ENCODE measurements at regions not wholly inside any gene's neighbourhood (a gene's known extent, or its start where the extent isn't known, plus 50 kb on each side); places are given as distances from the start of the nearest gene placed in this dataset.

- Histone ChIP-seq H3K27ac (ENCODE audit: insufficient read depth, low read length) (no peak overlapping the region), H2AFZ (ENCODE audit: low read length) (no peak overlapping the region), H4K20me1 (ENCODE audit: control insufficient read depth, extremely low read depth, insufficient read depth, low read length) (no peaks in the 10 kb centered on the region), H3K4me3 (replicated peaks in 1 of 4; ENCODE audit: control extremely low read depth in 1 of 4, insufficient read depth in 1 of 4, low read depth in 3 of 4, low read length in 4 of 4) (no peak overlapping the region), H3K4me1 (ENCODE audit: control insufficient read depth, extremely low read depth, insufficient read depth, low read length) (no peaks in the 10 kb centered on the region), H3K27me3 (ENCODE audit: control insufficient read depth, insufficient read depth, low read length) (peaks cover 3% of the 10 kb centered on the region), H3K9me3 (ENCODE audit: control insufficient read depth, insufficient read depth, low read depth, low read length) (no peaks in the 10 kb centered on the region), H3K4me2 (ENCODE audit: extremely low read depth, insufficient read depth, low read length) (no peak overlapping the region), H3K79me2 (ENCODE audit: control insufficient read depth, insufficient read depth, low read length) (no peaks in the 10 kb centered on the region), H3K9ac (ENCODE audit: insufficient read depth, low read length) (no peak overlapping the region), H3K36me3 (ENCODE audit: control insufficient read depth, insufficient read depth, low read length) (no peaks in the 10 kb centered on the region)
- TF ChIP-seq EZH2 (IDR thresholded peaks at IDR 0.05; ENCODE audit: low read length, missing control alignments) (no peak), CTCF (conservative IDR thresholded peaks at IDR 0.05 in 1 of 2, IDR thresholded peaks at IDR 0.05 in 1 of 2; ENCODE audit: low read depth in 1 of 2, low read length in 2 of 2) (no peak)
- DNase-seq (ENCODE audit: low read depth in 2 of 2), result no peak
These were observed 136.9 kb upstream of the FBXO11 start for GRCh38 chr2:48043131-48043700.

DNA sequence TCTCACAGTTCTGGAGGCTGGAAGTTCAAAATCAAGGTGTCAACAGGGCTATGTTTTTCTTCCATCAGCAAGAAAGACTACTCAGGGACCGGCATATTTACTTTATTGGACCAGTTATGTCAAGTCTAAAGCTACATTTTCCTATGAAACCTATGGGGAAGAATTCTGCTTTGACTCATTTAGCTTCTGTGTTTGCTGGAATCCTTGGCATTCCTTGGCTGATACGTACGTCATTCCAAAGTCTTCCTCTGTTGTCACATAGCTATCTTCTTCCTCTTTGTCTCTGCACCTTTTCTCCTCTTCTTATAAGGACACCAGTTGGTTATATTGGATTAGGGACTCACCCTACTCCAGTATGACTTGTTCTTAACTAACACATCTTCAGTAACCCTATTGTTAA is 137.4 kb upstream of the FBXO11 start:
- H3K27ac ChIP-seq (ENCODE audit: insufficient read depth, low read length), result no peak overlapping the region
- H3K9me3 ChIP-seq (ENCODE audit: control insufficient read depth, insufficient read depth, low read depth, low read length), result no peaks in the 10 kb centered on the region
- H2AFZ ChIP-seq (ENCODE audit: low read length), result no peak overlapping the region
- H3K4me2 ChIP-seq (ENCODE audit: extremely low read depth, insufficient read depth, low read length), result no peak overlapping the region
- H3K4me1 ChIP-seq (ENCODE audit: control insufficient read depth, extremely low read depth, insufficient read depth, low read length), result no peaks in the 10 kb centered on the region
- no peaks in the 10 kb centered on the region for H3K79me2 ChIP-seq (ENCODE audit: control insufficient read depth, insufficient read depth, low read length)
- H3K36me3 ChIP-seq (ENCODE audit: control insufficient read depth, insufficient read depth, low read length), result no peaks in the 10 kb centered on the region
- no peak overlapping the region for H3K4me3 ChIP-seq (replicated peaks in 1 of 4; ENCODE audit: control extremely low read depth in 1 of 4, insufficient read depth in 1 of 4, low read depth in 3 of 4, low read length in 4 of 4)
- no peak for TF ChIP-seq EZH2 (IDR thresholded peaks at IDR 0.05; ENCODE audit: low read length, missing control alignments)
- TF ChIP-seq CTCF (conservative IDR thresholded peaks at IDR 0.05 in 1 of 2, IDR thresholded peaks at IDR 0.05 in 1 of 2; ENCODE audit: low read depth in 1 of 2, low read length in 2 of 2), result no peak
- peaks cover 3% of the 10 kb centered on the region for H3K27me3 ChIP-seq (ENCODE audit: control insufficient read depth, insufficient read depth, low read length)
- no peak overlapping the region for H3K9ac ChIP-seq (ENCODE audit: insufficient read depth, low read length)
- H4K20me1 ChIP-seq (ENCODE audit: control insufficient read depth, extremely low read depth, insufficient read depth, low read length), result no peaks in the 10 kb centered on the region
- DNase-seq (ENCODE audit: low read depth in 2 of 2), result peak in 1 of 2 donors; percentile 2

DNA sequence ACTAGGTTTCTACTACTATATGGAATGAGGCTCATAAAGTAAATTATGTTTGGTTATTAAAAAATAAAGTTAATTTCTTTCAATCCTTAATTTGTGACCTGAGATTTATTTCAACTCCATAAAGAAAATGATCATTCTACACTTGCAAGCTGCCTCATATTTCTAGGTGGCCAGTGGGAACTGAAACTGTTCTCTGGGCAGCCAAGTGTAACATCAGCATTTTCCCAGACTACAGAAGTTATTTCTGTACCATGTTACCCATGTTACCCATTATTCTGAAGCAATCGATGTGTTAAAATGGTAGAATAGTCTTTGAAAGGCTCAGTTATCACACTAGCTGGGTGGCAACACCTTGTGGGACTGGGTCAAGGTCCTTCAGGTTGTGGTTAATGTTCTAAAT is 139.3 kb upstream of the FBXO11 start:
- H3K9ac ChIP-seq (ENCODE audit: insufficient read depth, low read length), result no peak overlapping the region
- H3K27ac ChIP-seq (ENCODE audit: insufficient read depth, low read length), result no peak overlapping the region
- H3K79me2 ChIP-seq (ENCODE audit: control insufficient read depth, insufficient read depth, low read length), result no peaks in the 10 kb centered on the region
- H3K9me3 ChIP-seq (ENCODE audit: control insufficient read depth, insufficient read depth, low read depth, low read length), result no peaks in the 10 kb centered on the region
- no peak overlapping the region for H2AFZ ChIP-seq (ENCODE audit: low read length)
- no peaks in the 10 kb centered on the region for H3K36me3 ChIP-seq (ENCODE audit: control insufficient read depth, insufficient read depth, low read length)
- no peak for TF ChIP-seq EZH2 (IDR thresholded peaks at IDR 0.05; ENCODE audit: low read length, missing control alignments)
- no peak for TF ChIP-seq CTCF (conservative IDR thresholded peaks at IDR 0.05 in 1 of 2, IDR thresholded peaks at IDR 0.05 in 1 of 2; ENCODE audit: low read depth in 1 of 2, low read length in 2 of 2)
- H3K4me1 ChIP-seq (ENCODE audit: control insufficient read depth, extremely low read depth, insufficient read depth, low read length), result no peaks in the 10 kb centered on the region
- DNase-seq (ENCODE audit: low read depth in 2 of 2), result no peak
- peaks cover 3% of the 10 kb centered on the region for H3K27me3 ChIP-seq (ENCODE audit: control insufficient read depth, insufficient read depth, low read length)
- H3K4me2 ChIP-seq (ENCODE audit: extremely low read depth, insufficient read depth, low read length), result no peak overlapping the region
- H3K4me3 ChIP-seq (replicated peaks in 1 of 4; ENCODE audit: control extremely low read depth in 1 of 4, insufficient read depth in 1 of 4, low read depth in 3 of 4, low read length in 4 of 4), result no peak overlapping the region
- no peaks in the 10 kb centered on the region for H4K20me1 ChIP-seq (ENCODE audit: control insufficient read depth, extremely low read depth, insufficient read depth, low read length)
